PC-9 (cell line): ENCODE measurements at regions not wholly inside any gene's neighbourhood (a gene's known extent, or its start where the extent isn't known, plus 50 kb on each side); places are given as distances from the start of the nearest gene placed in this dataset.

Experiments used
- EZH2 ChIP-seq: fragments of 200-600 bp; sonication (generic); IDR thresholded peaks from 2 replicates; pipeline ENCODE4 v1.8.0; 2017; ENCODE audit warnings: antibody characterized with exemption, low read depth
- TF ChIP-seq, protein P1 (sequence below): fragments of 200-600 bp; sonication (generic); conservative IDR thresholded peaks from 2 replicates; pipeline ENCODE4 v1.6.1; 2017; ENCODE audit warnings: mixed run types, antibody characterized with exemption, mild to moderate bottlenecking, moderate library complexity

GRCh38 chr13:61884830-61885229 lies 469.2 kb upstream of the PCDH20 start:
- TF ChIP-seq, protein P1, sequence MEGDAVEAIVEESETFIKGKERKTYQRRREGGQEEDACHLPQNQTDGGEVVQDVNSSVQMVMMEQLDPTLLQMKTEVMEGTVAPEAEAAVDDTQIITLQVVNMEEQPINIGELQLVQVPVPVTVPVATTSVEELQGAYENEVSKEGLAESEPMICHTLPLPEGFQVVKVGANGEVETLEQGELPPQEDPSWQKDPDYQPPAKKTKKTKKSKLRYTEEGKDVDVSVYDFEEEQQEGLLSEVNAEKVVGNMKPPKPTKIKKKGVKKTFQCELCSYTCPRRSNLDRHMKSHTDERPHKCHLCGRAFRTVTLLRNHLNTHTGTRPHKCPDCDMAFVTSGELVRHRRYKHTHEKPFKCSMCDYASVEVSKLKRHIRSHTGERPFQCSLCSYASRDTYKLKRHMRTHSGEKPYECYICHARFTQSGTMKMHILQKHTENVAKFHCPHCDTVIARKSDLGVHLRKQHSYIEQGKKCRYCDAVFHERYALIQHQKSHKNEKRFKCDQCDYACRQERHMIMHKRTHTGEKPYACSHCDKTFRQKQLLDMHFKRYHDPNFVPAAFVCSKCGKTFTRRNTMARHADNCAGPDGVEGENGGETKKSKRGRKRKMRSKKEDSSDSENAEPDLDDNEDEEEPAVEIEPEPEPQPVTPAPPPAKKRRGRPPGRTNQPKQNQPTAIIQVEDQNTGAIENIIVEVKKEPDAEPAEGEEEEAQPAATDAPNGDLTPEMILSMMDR, result no peak
- TF ChIP-seq EZH2, result no peak
